K562 (cell line): ENCODE measurements at regions not wholly inside any gene's neighbourhood (a gene's known extent, or its start where the extent isn't known, plus 50 kb on each side); places are given as distances from the start of the nearest gene placed in this dataset.

Source experiments
- E2F3 ChIP-seq: fragments of 250-450 bp; sonication (Bioruptor Pico); IDR thresholded peaks from 2 replicates; pipeline ENCODE4 v1.4.0; 2020; ENCODE audit warnings: mild to moderate bottlenecking
- FOXA1 ChIP-seq: fragments of 450-650 bp; IDR thresholded peaks from 2 replicates; pipeline ENCODE4 v1.6.1; 2016; ENCODE audit warnings: mild to moderate bottlenecking, borderline replicate concordance
- HNRNPK ChIP-seq: fragments of 200-400 bp; formaldehyde crosslinking; IDR thresholded peaks from one replicate; pipeline ENCODE4 v1.6.1; 2018; ENCODE audit warnings: mild to moderate bottlenecking, low read depth, low read length; ENCODE audit not compliant: poor library complexity, severe bottlenecking
- KDM1A ChIP-seq, 2 experiments: fragments of 450-650 bp; IDR thresholded peaks; 2 replicates each; pipeline ENCODE4 v1.6.1; 2016; ENCODE audit warnings: mild to moderate bottlenecking in 2 of 2
- MTA1 ChIP-seq: fragments of 450-650 bp; IDR thresholded peaks from 2 replicates; pipeline ENCODE4 v1.6.1; 2017; ENCODE audit warnings: borderline replicate concordance
- MTF1 ChIP-seq: fragments of 250-450 bp; sonication (Bioruptor Pico); IDR thresholded peaks from 2 replicates; pipeline ENCODE4 v1.9.0; 2021; ENCODE audit warnings: moderate library complexity, mild to moderate bottlenecking, inconsistent platforms, borderline replicate concordance
- POLR3G ChIP-seq: IDR thresholded peaks from 2 replicates; pipeline ENCODE4 v1.6.1; 2011; ENCODE audit not compliant: insufficient read length, insufficient replicate concordance; ENCODE audit errors: extremely low read depth
- PRDM10 ChIP-seq: fragments of 450-650 bp; IDR thresholded peaks from 2 replicates; pipeline ENCODE4 v1.6.1; 2018; ENCODE audit not compliant: partially characterized antibody
- RBM25 ChIP-seq: fragments of 200-400 bp; formaldehyde crosslinking; IDR thresholded peaks from 2 replicates; pipeline ENCODE4 v1.6.1; 2018; ENCODE audit warnings: low read length, low read depth, moderate library complexity; ENCODE audit not compliant: severe bottlenecking
- SMAD2 ChIP-seq: fragments of 150-350 bp; IDR thresholded peaks from 2 replicates; pipeline ENCODE4 v1.6.1; 2014; ENCODE audit warnings: low read depth, mild to moderate bottlenecking, low read length
- TOE1 ChIP-seq, 2 experiments: fragments of 450-650 bp in 1 of 2; sonication (generic) in 1 of 2; formaldehyde crosslinking in 1 of 2; IDR thresholded peaks; 2 replicates each; pipeline versions ENCODE4 v1.7.1 to v1.8.0; 2016 to 2022; ENCODE audit warnings: borderline replicate concordance in 2 of 2, mild to moderate bottlenecking in 2 of 2, antibody characterized with exemption in 1 of 2, inconsistent platforms in 1 of 2, low read depth in 1 of 2, missing genetic modification reagents in 1 of 2, moderate library complexity in 1 of 2
- U2AF1 ChIP-seq: fragments of 200-400 bp; formaldehyde crosslinking; optimal IDR thresholded peaks from 2 replicates; pipeline ENCODE3; 2017; ENCODE audit warnings: mild to moderate bottlenecking, low read depth, low read length, moderate library complexity
- ZNF280B ChIP-seq: fragments of 250-450 bp; sonication (Bioruptor Pico); IDR thresholded peaks from 2 replicates; pipeline ENCODE4 v1.5.1; 2021; ENCODE audit warnings: mild to moderate bottlenecking
- ZNF584 ChIP-seq: fragments of 200-800 bp; sonication (Bioruptor generic); IDR thresholded peaks from 2 replicates; pipeline ENCODE4 v1.6.1; 2016; ENCODE audit warnings: low read depth, mild to moderate bottlenecking, missing genetic modification characterization, missing compliant biosample characterization
- ZNF76 ChIP-seq: fragments of 250-450 bp; sonication (Bioruptor Pico); IDR thresholded peaks from 2 replicates; pipeline ENCODE4 v1.4.0; 2020; ENCODE audit warnings: mild to moderate bottlenecking, moderate library complexity, borderline replicate concordance

- no peak for TF ChIP-seq PRDM10
- TF ChIP-seq E2F3 (CRISPR knock-in tag), result no peak
- no peak for TF ChIP-seq POLR3G
- TF ChIP-seq KDM1A (IDR thresholded peaks at IDR 0.05), result no peak
- no peak for TF ChIP-seq MTA1
- no peak for TF ChIP-seq ZNF280B (CRISPR knock-in tag)
- no peak for TF ChIP-seq HNRNPK
- TF ChIP-seq RBM25, result no peak
- TF ChIP-seq ZNF584 (CRISPR knock-in tag), result no peak
- TF ChIP-seq U2AF1, result no peak
- no peak for TF ChIP-seq SMAD2
- TF ChIP-seq MTF1 (CRISPR knock-in tag), result no peak
- no peak for TF ChIP-seq TOE1 (IDR thresholded peaks at IDR 0.05; ENCODE audit: borderline replicate concordance)
- TF ChIP-seq TOE1 (CRISPR knock-in tag; IDR thresholded peaks at IDR 0.05; ENCODE audit: borderline replicate concordance, low read depth), result no peak
- no peak for TF ChIP-seq FOXA1
- TF ChIP-seq ZNF76 (CRISPR knock-in tag), result no peak
- TF ChIP-seq, all 486 proteins: peak for 0
These were observed 208.4 kb upstream of the ALCAM start (continued) for GRCh38 chr3:105158286-105158685.
